Hematopoietic multipotent progenitor cell (in vitro differentiated cells): ENCODE measurements at regions not wholly inside any gene's neighbourhood (a gene's known extent, or its start where the extent isn't known, plus 50 kb on each side); places are given as distances from the start of the nearest gene placed in this dataset.
A peak's percentile ranks its signal among the peaks of the same experiment; 100 is the strongest.
"Not testable (repeated sequence)": the region's sequence is repeated elsewhere in the genome, so short reads cannot be mapped to it uniquely, and the experiment has no call there.

Experiments used
- DNase-seq, 3 donors: peaks; one replicate each; pipeline ENCODE4 v3.0.0-alpha.2; 2011 to 2015; ENCODE audit warnings: low read depth in 2 of 3, low spot score in 2 of 3

DNA sequence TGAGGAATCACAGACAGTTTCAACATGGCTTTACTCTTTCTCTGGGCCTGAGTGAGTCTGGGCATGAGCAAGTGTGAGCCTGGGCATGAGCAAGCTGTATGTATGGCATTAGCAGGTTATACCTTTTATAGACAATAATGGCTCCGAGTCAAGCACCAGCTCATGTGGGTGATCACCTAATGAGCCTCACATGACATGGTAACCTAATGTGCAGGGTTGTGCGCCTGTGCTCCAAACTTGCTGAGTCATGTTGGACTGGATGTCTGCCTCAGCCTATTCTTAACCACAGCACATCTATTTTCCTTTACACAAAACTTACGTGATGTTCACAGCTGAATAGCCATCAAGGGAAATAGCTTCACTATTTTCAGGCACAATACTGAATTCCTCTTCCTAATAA lies 236.2 kb upstream of the NRIP1 start:
- DNase-seq = peak in 2 of 3 donors; percentile 18 to 69

DNA sequence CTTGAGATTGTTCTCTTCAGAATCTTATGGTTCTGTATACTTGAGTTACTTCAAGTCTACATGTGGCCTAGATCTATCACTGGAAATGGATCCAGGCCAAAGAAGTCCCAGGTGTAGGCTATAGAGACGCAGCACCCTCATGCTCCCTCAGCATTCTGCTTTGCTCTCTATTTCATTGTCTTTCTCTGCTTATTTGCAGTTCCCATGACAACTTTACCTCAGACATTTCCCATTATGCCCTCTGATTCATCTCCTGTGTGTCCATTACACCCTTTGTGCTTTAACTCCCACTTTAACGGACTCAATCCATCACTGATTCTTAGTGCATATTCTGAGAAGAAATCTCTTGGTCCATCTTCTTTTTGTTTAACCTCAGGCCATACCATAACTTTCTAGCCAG lies 236.9 kb upstream of the NRIP1 start:
- peak in 1 of 3 donors; percentile 41 for DNase-seq

- DNase-seq = no peak
These were observed 241.5 kb upstream of the NRIP1 start for GRCh38 chr21:15306271-15306670.

DNA sequence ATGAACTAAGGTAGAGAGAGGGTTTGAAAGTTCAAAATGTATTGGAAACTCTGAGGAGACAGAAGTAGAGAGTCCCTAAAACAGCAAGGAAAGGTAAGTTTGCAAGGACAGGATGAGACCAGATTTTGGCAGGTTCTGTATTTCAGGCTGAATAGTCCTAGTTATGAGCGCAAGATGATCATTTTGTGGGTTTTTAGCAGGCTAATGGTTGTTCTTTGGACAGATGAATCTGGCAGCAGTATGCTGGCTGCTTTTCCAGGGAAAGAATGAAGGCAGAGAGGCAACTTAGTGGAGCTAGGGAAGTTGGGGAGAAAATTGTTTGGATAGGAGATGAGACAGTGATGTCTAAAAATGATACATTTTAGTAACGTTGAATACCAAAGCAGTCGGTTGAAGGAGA lies 243.5 kb upstream of the NRIP1 start:
- no peak for DNase-seq

GRCh38 chr21:15309022-15309590 lies 244.3 kb upstream of the NRIP1 start:
- DNase-seq = peak in 1 of 3 donors; percentile 50

DNA sequence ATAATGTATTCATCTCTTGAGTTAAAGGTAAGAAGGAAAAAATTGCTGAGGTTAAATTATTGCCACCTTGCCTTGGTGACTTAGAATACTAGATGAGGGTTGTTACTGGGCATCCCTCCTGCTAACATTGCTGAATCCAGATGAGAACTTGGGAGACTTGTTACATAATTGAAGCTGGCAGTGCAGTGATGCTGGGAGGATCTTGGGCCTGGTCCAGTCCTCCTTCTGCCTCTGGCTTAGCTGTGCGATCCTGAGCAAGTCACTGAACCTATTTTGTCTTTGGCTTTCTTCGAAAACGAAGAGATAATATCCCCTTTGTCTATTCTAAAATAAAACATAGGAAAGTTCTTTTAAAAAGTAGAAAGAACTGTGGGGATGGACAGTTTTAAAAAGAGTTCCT lies 244.9 kb upstream of the NRIP1 start:
- DNase-seq = no peak

DNA sequence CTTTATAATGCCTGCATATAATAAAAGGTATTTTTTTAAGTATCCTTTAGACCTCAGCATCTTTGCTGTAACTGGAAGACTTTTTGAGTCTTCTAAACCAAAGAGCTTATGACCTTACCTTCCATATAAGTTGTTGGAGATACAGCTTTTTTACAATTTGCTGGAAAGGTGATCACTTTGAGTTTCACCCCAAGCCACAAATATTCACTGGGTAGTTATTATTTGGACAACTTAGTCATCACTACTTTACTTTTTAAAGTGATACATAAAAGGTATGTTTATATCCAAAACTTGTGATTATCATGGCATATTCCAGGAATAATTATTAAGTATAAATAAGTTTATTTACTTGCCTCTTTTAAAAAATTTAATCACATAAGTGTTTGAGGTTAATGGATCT lies 246.7 kb upstream of the NRIP1 start:
- no peak for DNase-seq

DNA sequence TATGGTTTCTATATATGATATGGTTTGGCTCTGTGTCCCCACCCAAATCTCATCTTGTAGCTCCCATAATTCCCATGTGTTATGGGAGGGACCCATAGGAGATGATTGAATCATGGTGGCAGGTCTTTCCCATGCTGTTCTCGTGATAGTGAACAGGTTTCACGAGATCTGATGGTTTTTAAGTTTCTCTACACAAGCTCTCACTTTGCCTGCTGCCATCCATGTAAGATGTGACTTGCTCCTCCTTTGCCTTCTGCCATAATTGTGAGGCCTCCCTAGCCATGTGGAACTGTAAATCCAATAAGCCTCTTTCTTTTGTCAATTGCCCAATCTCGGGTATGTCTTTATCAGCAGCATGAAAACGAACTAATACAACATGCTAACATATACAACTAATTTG lies 252.2 kb upstream of the NRIP1 start:
- not testable (repeated sequence) for DNase-seq

- DNase-seq = no peak
These were observed 254.9 kb upstream of the NRIP1 start for GRCh38 chr21:15319727-15320126.

GRCh38 chr21:15324542-15324941 lies 259.7 kb upstream of the NRIP1 start:
- no peak for DNase-seq

DNA sequence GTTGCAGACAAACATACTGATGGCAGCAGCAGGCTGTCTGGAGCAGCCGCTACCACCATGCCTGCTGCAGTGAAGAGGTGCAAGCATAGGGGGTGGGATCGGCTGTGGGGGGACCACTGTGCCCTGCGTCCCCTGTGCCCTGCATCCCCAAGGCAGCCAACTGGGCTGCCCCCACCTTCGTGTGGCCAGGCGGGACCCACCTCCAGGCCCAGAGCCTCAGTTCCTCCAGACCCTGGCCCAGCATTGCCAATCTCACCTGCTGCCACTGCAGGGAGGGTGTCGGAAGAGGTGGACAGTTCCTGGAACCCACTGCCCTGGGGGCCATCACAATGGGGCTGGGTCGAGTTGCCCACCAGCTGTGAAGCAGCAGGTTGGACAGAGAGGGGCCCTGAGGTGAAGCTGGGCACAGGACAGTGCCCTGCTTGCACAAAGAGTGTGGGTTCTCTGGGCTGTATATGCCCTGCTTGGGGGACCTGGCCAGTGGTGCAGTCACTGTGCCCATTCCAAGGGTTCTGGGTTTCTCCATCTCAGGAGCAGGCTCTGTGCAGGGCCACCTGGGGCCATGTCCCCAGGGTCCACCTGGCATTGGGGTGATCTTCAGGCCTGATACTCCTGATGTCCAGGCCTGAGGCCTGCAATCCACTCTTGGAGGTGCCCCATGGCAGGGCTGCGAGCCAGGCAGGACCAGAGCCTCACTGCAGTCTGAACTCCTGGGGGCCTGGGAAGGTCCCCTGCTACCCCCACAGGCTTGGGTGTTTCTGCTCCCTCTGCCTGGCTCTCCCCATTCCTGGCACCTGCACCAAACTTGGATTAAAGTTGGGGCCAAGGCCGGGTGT lies 261.4 kb upstream of the NRIP1 start:
- no peak for DNase-seq

GRCh38 chr21:15327637-15328265 lies 263.0 kb upstream of the NRIP1 start:
- no peak for DNase-seq

- DNase-seq = no peak
These were observed 264.4 kb upstream of the NRIP1 start for GRCh38 chr21:15329191-15329590.

- no peak for DNase-seq
These were observed 266.1 kb upstream of the NRIP1 start for GRCh38 chr21:15330872-15331271.

DNA sequence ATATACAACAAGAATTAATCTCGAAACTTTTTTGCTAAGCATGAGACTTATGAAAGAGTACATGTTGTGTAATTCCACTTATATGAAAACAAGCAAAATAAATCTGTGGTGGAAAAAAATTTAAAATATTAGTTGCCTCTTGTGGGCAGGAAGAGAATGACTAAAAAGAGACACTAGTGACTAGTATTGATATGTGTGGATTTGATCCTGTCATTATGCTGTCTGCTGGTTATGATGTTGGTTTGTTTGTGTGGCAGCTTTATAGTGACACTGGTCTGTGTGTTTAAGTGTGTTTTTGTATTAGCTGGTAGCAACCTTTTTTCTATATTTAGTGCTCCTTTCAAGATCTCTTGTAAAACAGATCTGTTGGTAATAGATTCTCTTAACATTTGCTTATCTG lies 267.8 kb upstream of the NRIP1 start:
- DNase-seq = no peak

- DNase-seq = no peak
These were observed 268.4 kb upstream of the NRIP1 start for GRCh38 chr21:15333136-15333710.

GRCh38 chr21:15333951-15334350 lies 269.2 kb upstream of the NRIP1 start:
- DNase-seq = no peak

GRCh38 chr21:15343066-15343465 lies 278.3 kb upstream of the NRIP1 start:
- no peak for DNase-seq

DNA sequence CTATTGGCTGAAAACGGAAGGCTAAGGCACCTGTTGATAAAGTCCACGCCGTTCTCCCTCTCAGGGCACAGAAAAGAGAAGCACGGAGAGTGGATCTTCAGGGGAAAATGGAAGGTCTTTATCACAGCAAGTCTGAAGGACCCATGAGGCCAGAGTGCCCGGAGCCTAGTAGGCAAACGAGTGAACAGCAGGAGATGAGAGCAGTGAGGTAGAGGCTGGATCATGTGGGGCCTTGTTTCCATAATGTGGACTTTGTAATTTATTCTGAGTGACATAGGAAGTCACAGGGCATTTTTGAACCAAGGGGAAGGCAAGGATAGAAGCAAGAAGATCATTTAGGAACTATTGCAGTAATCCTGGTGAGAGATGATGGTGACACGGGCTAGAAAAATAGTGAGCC lies 287.2 kb upstream of the NRIP1 start:
- no peak for DNase-seq

- peak in 2 of 3 donors; percentile 31 to 77 for DNase-seq
These were observed 288.7 kb upstream of the NRIP1 start for GRCh38 chr21:15353546-15353945.

- DNase-seq = peak in 1 of 3 donors; percentile 36
These were observed 289.7 kb upstream of the NRIP1 start for GRCh38 chr21:15354516-15354915.

GRCh38 chr21:15355066-15355465 lies 290.3 kb upstream of the NRIP1 start:
- DNase-seq = peak in 1 of 3 donors; percentile 49
